ENCODE measurements at regions not wholly inside any gene's neighbourhood (a gene's known extent, or its start where the extent isn't known, plus 50 kb on each side); places are given as distances from the start of the nearest gene placed in this dataset.

- SMC1A ChIA-PET (ENCODE audit: uncharacterized antibody, unreplicated experiment): no interaction called here
- CTCF ChIA-PET: interaction anchor here (1.2 kb wide), 1 partner anchor 21 kb away, joined by 3 read pairs; no protein-coding TSS in a partner anchor
- no peak overlapping the region for H3K9ac ChIP-seq (ENCODE audit: control insufficient read depth, insufficient read depth, low read length)
- no peaks in the 10 kb centered on the region for H3K4me1 ChIP-seq (ENCODE audit: control insufficient read depth, insufficient read depth, low read length)
- POLR2A ChIA-PET: no interaction called here
- no peaks in the 10 kb centered on the region for H3K9me3 ChIP-seq (replicated peaks; ENCODE audit: control insufficient read depth, insufficient read depth, low read length)
- no peak overlapping the region for H3K4me3 ChIP-seq
- intact Hi-C loops (cut with micrococcal nuclease; ENCODE audit: unreplicated experiment) (no loop called here), in situ Hi-C loops (cut with MboI) (no loop called here)
- H2AFZ ChIP-seq (ENCODE audit: control insufficient read depth, low read depth, low read length): no peak overlapping the region
- no peaks in the 10 kb centered on the region for H3K79me2 ChIP-seq (ENCODE audit: control insufficient read depth, insufficient read depth, low read length)
- TF ChIP-seq MXI1 (IDR thresholded peaks at IDR 0.05; ENCODE audit: low read depth, low read length): no peak
- no peak for TF ChIP-seq E2F4 (IDR thresholded peaks at IDR 0.05; ENCODE audit: low read depth, low read length)
- TF ChIP-seq RBBP5 (conservative IDR thresholded peaks at IDR 0.05): no peak
- no peak for TF ChIP-seq GATAD2B (conservative IDR thresholded peaks at IDR 0.05; ENCODE audit: low read depth)
- TF ChIP-seq MYB (IDR thresholded peaks at IDR 0.05; ENCODE audit: borderline replicate concordance, low read depth, low read length): no peak
- no peak for TF ChIP-seq NR2F1 (conservative IDR thresholded peaks at IDR 0.05)
- no peaks in the 10 kb centered on the region for H3K27me3 ChIP-seq (replicated peaks in 1 of 2; ENCODE audit: control insufficient read depth in 2 of 2, insufficient read depth in 2 of 2, low read length in 1 of 2)
- RAD21 ChIA-PET (ENCODE audit: unreplicated experiment): no interaction called here
- no peaks in the 10 kb centered on the region for H4K20me1 ChIP-seq (ENCODE audit: control insufficient read depth, insufficient read depth)
- H3K36me3 ChIP-seq (ENCODE audit: control insufficient read depth in 2 of 2, insufficient read depth in 2 of 2, low read length in 1 of 2): no peaks in the 10 kb centered on the region
- 45% methylated on average over 3 of the region's 3 CpGs for WGBS (ENCODE audit: insufficient coverage, insufficient replicate concordance, low lambda C conversion rate, missing lambda C conversion rate)
- ATAC-seq (no peak), FAIRE-seq (no peak), DNase-seq (ENCODE audit: low read depth, low spot score) (no peak)
- no TSS peak for BruUV-seq (replicated peaks)
- no peak overlapping the region for H3K4me2 ChIP-seq (ENCODE audit: control insufficient read depth, insufficient read depth)
- H3K27ac ChIP-seq (ENCODE audit: control insufficient read depth, insufficient read depth): no peak overlapping the region
Observed at GRCh38 chr1:163585796-163586195, 264.0 kb downstream of the NUF2 start.

GRCh38 chr1:163588796-163589195 is 267.0 kb downstream of the NUF2 start:
- DNase-seq (ENCODE audit: low read depth, low spot score): no peak
- Histone ChIP-seq H3K27me3 (replicated peaks in 1 of 2; ENCODE audit: control insufficient read depth in 2 of 2, insufficient read depth in 2 of 2, low read length in 1 of 2) (no peaks in the 10 kb centered on the region), H3K36me3 (ENCODE audit: control insufficient read depth in 2 of 2, insufficient read depth in 2 of 2, low read length in 1 of 2) (no peaks in the 10 kb centered on the region), H3K4me1 (ENCODE audit: control insufficient read depth, insufficient read depth, low read length) (no peaks in the 10 kb centered on the region), H2AFZ (ENCODE audit: control insufficient read depth, low read depth, low read length) (no peak overlapping the region), H4K20me1 (ENCODE audit: control insufficient read depth, insufficient read depth) (no peaks in the 10 kb centered on the region), H3K4me3 (no peak overlapping the region), H3K9ac (ENCODE audit: control insufficient read depth, insufficient read depth, low read length) (no peak overlapping the region), H3K9me3 (replicated peaks; ENCODE audit: control insufficient read depth, insufficient read depth, low read length) (no peaks in the 10 kb centered on the region), H3K79me2 (ENCODE audit: control insufficient read depth, insufficient read depth, low read length) (no peaks in the 10 kb centered on the region), H3K4me2 (ENCODE audit: control insufficient read depth, insufficient read depth) (no peak overlapping the region), H3K27ac (ENCODE audit: control insufficient read depth, insufficient read depth) (no peak overlapping the region)
- RAD21 ChIA-PET (ENCODE audit: unreplicated experiment): no interaction called here
- SMC1A ChIA-PET (ENCODE audit: uncharacterized antibody, unreplicated experiment): no interaction called here
- no peak for ATAC-seq
- no TSS peak for BruUV-seq (replicated peaks)
- in situ Hi-C loops (cut with MboI): no loop called here
- CTCF ChIA-PET: no interaction called here
- POLR2A ChIA-PET: no interaction called here
- 42% methylated on average over 2 of the region's 2 CpGs for WGBS (ENCODE audit: insufficient coverage, insufficient replicate concordance, low lambda C conversion rate, missing lambda C conversion rate)
- no peak for FAIRE-seq
- intact Hi-C loops (cut with micrococcal nuclease; ENCODE audit: unreplicated experiment): no loop called here
- TF ChIP-seq ZNF24 (IDR thresholded peaks at IDR 0.05) (no peak), CTCF (IDR thresholded peaks at IDR 0.05 in 2 of 3, conservative IDR thresholded peaks at IDR 0.05 in 1 of 3; ENCODE audit: control insufficient read depth in 2 of 3, extremely low read depth in 1 of 3, insufficient read depth in 1 of 3, low read depth in 3 of 3, low read length in 3 of 3) (no peak), SMARCA5 (IDR thresholded peaks at IDR 0.05) (no peak), ZSCAN29 (IDR thresholded peaks at IDR 0.05) (no peak), FOS (IDR thresholded peaks at IDR 0.05; ENCODE audit: borderline replicate concordance, extremely low read depth, insufficient read length) (no peak)
- TF ChIP-seq, protein P1, sequence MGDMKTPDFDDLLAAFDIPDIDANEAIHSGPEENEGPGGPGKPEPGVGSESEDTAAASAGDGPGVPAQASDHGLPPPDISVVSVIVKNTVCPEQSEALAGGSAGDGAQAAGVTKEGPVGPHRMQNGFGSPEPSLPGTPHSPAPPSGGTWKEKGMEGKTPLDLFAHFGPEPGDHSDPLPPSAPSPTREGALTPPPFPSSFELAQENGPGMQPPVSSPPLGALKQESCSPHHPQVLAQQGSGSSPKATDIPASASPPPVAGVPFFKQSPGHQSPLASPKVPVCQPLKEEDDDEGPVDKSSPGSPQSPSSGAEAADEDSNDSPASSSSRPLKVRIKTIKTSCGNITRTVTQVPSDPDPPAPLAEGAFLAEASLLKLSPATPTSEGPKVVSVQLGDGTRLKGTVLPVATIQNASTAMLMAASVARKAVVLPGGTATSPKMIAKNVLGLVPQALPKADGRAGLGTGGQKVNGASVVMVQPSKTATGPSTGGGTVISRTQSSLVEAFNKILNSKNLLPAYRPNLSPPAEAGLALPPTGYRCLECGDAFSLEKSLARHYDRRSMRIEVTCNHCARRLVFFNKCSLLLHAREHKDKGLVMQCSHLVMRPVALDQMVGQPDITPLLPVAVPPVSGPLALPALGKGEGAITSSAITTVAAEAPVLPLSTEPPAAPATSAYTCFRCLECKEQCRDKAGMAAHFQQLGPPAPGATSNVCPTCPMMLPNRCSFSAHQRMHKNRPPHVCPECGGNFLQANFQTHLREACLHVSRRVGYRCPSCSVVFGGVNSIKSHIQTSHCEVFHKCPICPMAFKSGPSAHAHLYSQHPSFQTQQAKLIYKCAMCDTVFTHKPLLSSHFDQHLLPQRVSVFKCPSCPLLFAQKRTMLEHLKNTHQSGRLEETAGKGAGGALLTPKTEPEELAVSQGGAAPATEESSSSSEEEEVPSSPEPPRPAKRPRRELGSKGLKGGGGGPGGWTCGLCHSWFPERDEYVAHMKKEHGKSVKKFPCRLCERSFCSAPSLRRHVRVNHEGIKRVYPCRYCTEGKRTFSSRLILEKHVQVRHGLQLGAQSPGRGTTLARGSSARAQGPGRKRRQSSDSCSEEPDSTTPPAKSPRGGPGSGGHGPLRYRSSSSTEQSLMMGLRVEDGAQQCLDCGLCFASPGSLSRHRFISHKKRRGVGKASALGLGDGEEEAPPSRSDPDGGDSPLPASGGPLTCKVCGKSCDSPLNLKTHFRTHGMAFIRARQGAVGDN (IDR thresholded peaks at IDR 0.05): no peak
